SK-N-SH (cell line): ENCODE measurements at regions not wholly inside any gene's neighbourhood (a gene's known extent, or its start where the extent isn't known, plus 50 kb on each side); places are given as distances from the start of the nearest gene placed in this dataset.

Experiments used
- CTCF ChIA-PET: fragments of 300-600, 350-600 bp; formaldehyde crosslinking; extraction: SDS; loops from one replicate; lab custom pipeline; 2021; lab: Yijun Ruan, JAX
- POLR2A ChIA-PET: fragments of 350-600 bp; sonication (Branson Sonifier 250); formaldehyde crosslinking; extraction: SDS; loops from one replicate; lab custom pipeline; 2020; ENCODE audit warnings: antibody characterized with exemption, inconsistent platforms; lab: Yijun Ruan, JAX
- DNase-seq: peaks from one replicate; pipeline ENCODE4 v3.0.0; 2012
- H2AFZ ChIP-seq: fragments of 200-600 bp; sonication (generic); 2 replicates; pipeline ENCODE4 v1.8.1; 2016; ENCODE audit warnings: antibody characterized with exemption, mild to moderate bottlenecking, low read depth
- H3F3A ChIP-seq: fragments of 200-600 bp; sonication (generic); replicated peaks from 2 replicates; pipeline ENCODE3; 2016; ENCODE audit warnings: antibody characterized with exemption, mild to moderate bottlenecking; ENCODE audit not compliant: insufficient read depth
- H3K27ac ChIP-seq, 2 experiments: fragments of 200-500 bp in 1 of 2; fragments of 200-600 bp in 1 of 2; sonication (Bioruptor generic) in 1 of 2; sonication (generic), shearing (Covaris generic) in 1 of 2; 2 replicates each; pipeline versions ENCODE4 v1.5.1 to v1.6.1; 2014 to 2016; ENCODE audit warnings: low read depth in 2 of 2, inconsistent platforms in 1 of 2, low read length in 1 of 2, mild to moderate bottlenecking in 1 of 2, mixed read lengths in 1 of 2
- H3K27me3 ChIP-seq: fragments of 200-600 bp; sonication (generic), shearing (Covaris generic); 2 replicates; pipeline ENCODE4 v1.6.1; 2016; ENCODE audit warnings: mixed run types; ENCODE audit not compliant: insufficient read depth
- H3K36me3 ChIP-seq, 2 experiments: fragments of 200-500 bp in 1 of 2; fragments of 200-600 bp in 1 of 2; sonication (Bioruptor generic) in 1 of 2; sonication (generic) in 1 of 2; replicated peaks in 1 of 2; 2 replicates each; pipeline versions ENCODE3 to v1.5.1; 2014 to 2016; ENCODE audit warnings: low read length in 1 of 2, mild to moderate bottlenecking in 1 of 2; ENCODE audit not compliant: insufficient read depth in 2 of 2, control insufficient read depth in 1 of 2
- H3K4me1 ChIP-seq, 2 experiments: fragments of 200-500 bp in 1 of 2; fragments of 200-600 bp in 1 of 2; sonication (Bioruptor generic) in 1 of 2; sonication (generic), shearing (Covaris generic) in 1 of 2; 2 replicates each; pipeline versions ENCODE4 v1.5.1 to v1.6.1; 2014 to 2016; ENCODE audit warnings: low read depth in 1 of 2, low read length in 1 of 2, mixed run types in 1 of 2; ENCODE audit not compliant: insufficient read depth in 2 of 2, control insufficient read depth in 1 of 2
- H3K4me2 ChIP-seq: fragments of 200-600 bp; sonication (generic), shearing (Covaris generic); 2 replicates; pipeline ENCODE4 v1.6.1; 2017; ENCODE audit warnings: mixed run types
- H3K4me3 ChIP-seq, 2 experiments: fragments of 200-500 bp in 1 of 2; fragments of 200-600 bp in 1 of 2; sonication (Bioruptor generic) in 1 of 2; sonication (generic), shearing (Covaris generic) in 1 of 2; 2 replicates each; pipeline versions ENCODE4 v1.5.1 to v1.8.1; 2014 to 2016; ENCODE audit warnings: low read depth in 2 of 2, inconsistent platforms in 1 of 2, low read length in 1 of 2, mild to moderate bottlenecking in 1 of 2, mixed read lengths in 1 of 2, moderate library complexity in 1 of 2
- H3K79me2 ChIP-seq: fragments of 200-600 bp; sonication (generic); 2 replicates; pipeline ENCODE4 v1.8.1; 2017; ENCODE audit warnings: mild to moderate bottlenecking; ENCODE audit not compliant: insufficient read depth
- H3K9ac ChIP-seq: fragments of 200-600 bp; sonication (generic); 2 replicates; pipeline ENCODE4 v1.6.1; 2017; ENCODE audit warnings: mixed run types
- H3K9me2 ChIP-seq: fragments of 200-600 bp; sonication (generic); 2 replicates; pipeline ENCODE4 v1.6.1; 2017; ENCODE audit warnings: mixed run types
- H3K9me3 ChIP-seq: fragments of 200-600 bp; sonication (generic); 2 replicates; pipeline ENCODE4 v1.6.1; 2017; ENCODE audit warnings: mixed run types, mild to moderate bottlenecking, moderate library complexity
- H4K20me1 ChIP-seq: fragments of 200-600 bp; sonication (generic); 2 replicates; pipeline ENCODE4 v1.6.1; 2017; ENCODE audit warnings: mild to moderate bottlenecking, mixed run types; ENCODE audit not compliant: insufficient read depth
- EP300 ChIP-seq, 2 experiments: IDR thresholded peaks; 2 replicates each; pipeline versions ENCODE4 v1.4.0 to v1.6.1; 2012; ENCODE audit warnings: borderline replicate concordance in 1 of 2, low read depth in 1 of 2, low read length in 1 of 2
- FOSL2 ChIP-seq: IDR thresholded peaks from 2 replicates; pipeline ENCODE4 v1.4.0; 2012; ENCODE audit warnings: low read depth, mild to moderate bottlenecking, moderate library complexity, borderline replicate concordance
- JUND ChIP-seq: IDR thresholded peaks from 2 replicates; pipeline ENCODE4 v1.4.0; 2012
- NRF1 ChIP-seq: IDR thresholded peaks from 2 replicates; pipeline ENCODE4 v1.6.1; 2012; ENCODE audit warnings: low read depth, mild to moderate bottlenecking, low read length
- POLR2AphosphoS5 ChIP-seq: IDR thresholded peaks from 2 replicates; pipeline ENCODE4 v1.6.1; 2012; ENCODE audit warnings: low read depth, low read length
- RFX5 ChIP-seq: IDR thresholded peaks from 2 replicates; pipeline ENCODE4 v1.6.1; 2012; ENCODE audit warnings: mild to moderate bottlenecking, improper control_type of control experiment, low read length
- SIN3A ChIP-seq: IDR thresholded peaks from 2 replicates; pipeline ENCODE4 v1.6.1; 2012; ENCODE audit warnings: low read depth, mild to moderate bottlenecking, low read length, moderate library complexity, borderline replicate concordance
- TAF1 ChIP-seq: IDR thresholded peaks from 2 replicates; pipeline ENCODE4 v1.6.1; 2012; ENCODE audit warnings: low read depth, mild to moderate bottlenecking, low read length, moderate library complexity, borderline replicate concordance
- WGBS: methylation state at CpG from one replicate; pipeline ENCODE4 v1.1.6; 2017; ENCODE audit warnings: low lambda C conversion rate; 5-methylcytosine and 5-hydroxymethylcytosine counted together
- TF ChIP-seq, protein P1 (sequence below): fragments of 150-350 bp; IDR thresholded peaks from 2 replicates; pipeline ENCODE4 v1.6.1; 2016; ENCODE audit warnings: mild to moderate bottlenecking, low read depth, low read length
- TF ChIP-seq, protein P2 (sequence below): IDR thresholded peaks from 2 replicates; pipeline ENCODE4 v1.6.1; 2012; ENCODE audit warnings: mild to moderate bottlenecking, low read depth, low read length, moderate library complexity

DNA sequence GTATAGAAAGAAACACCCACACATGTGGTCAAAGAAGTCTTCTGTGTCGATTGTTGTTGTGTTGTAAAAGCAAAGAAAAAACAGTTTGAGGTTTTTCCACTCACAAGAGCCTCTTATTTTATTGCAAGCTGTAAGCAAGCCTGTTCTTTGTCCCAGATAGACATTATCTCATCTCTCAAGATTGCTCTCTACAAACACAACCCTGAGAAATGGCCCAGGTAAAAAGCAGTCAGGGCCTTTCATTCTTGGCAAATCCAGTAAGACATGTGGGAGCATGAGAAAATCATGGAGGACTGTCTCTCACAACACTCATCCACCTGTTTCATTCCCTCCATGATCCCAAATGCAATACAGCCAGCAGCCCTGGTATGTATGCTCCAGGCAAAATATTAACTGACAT, 286.6 kb upstream of the POU5F2 start:
- Histone ChIP-seq H3K27ac (no peak overlapping the region), H3F3A (no peaks in the 10 kb centered on the region), H3K9me3 (no peaks in the 10 kb centered on the region), H3K27me3 (no peaks in the 10 kb centered on the region), H3K9me2 (no peaks in the 10 kb centered on the region), H3K4me1 (peaks cover 0 to 2% of the 10 kb centered on the region in 2 experiments; a peak in 1 of 4 replicates), H3K4me2 (no peak overlapping the region), H3K9ac (no peak overlapping the region), H4K20me1 (no peaks in the 10 kb centered on the region), H3K4me3 (no peak overlapping the region), H2AFZ (no peak overlapping the region), H3K36me3 (peaks cover 0 to 5% of the 10 kb centered on the region in 2 experiments), H3K79me2 (no peaks in the 10 kb centered on the region)
- ChIA-PET POLR2A (no interaction called here), CTCF (interaction anchor here (1.2 to 1.5 kb wide), 2 partner anchors 13 to 21 kb away, joined by 3 to 4 read pairs; no protein-coding TSS in a partner anchor)
- TF ChIP-seq FOSL2, result no peak
- TF ChIP-seq, protein P1, sequence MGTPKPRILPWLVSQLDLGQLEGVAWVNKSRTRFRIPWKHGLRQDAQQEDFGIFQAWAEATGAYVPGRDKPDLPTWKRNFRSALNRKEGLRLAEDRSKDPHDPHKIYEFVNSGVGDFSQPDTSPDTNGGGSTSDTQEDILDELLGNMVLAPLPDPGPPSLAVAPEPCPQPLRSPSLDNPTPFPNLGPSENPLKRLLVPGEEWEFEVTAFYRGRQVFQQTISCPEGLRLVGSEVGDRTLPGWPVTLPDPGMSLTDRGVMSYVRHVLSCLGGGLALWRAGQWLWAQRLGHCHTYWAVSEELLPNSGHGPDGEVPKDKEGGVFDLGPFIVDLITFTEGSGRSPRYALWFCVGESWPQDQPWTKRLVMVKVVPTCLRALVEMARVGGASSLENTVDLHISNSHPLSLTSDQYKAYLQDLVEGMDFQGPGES, result no peak
- TF ChIP-seq EP300 (IDR thresholded peaks at IDR 0.05; ENCODE audit: borderline replicate concordance in 1 of 2, low read depth in 1 of 2, low read length in 1 of 2), result no peak
- DNase-seq, result no peak
- 29% methylated on average over 1 of the region's 1 CpG for WGBS

DNA sequence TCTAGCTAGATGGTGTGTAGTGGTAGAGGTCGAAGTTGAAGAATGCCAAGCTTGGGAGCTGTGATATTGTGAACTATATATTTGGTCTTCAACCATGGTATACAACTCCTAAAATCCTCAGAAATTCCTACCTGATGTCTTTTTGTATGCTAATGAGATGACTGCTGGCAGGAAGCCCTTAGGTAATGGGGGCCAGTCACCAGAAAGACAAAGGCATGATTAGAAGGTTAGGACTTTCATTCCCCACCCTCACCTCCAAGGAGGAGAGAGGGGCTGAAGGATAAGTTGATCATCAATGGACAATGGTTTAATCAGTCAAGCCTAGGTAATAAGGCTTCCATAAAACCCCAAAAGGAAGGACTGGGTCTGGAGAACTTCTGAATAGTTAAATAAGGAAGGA, 285.7 kb upstream of the POU5F2 start:
- Histone ChIP-seq H3K36me3 (peaks cover 0 to 5% of the 10 kb centered on the region in 2 experiments), H3K27ac (no peak overlapping the region), H3K27me3 (no peaks in the 10 kb centered on the region), H3K9me2 (no peaks in the 10 kb centered on the region), H3F3A (no peaks in the 10 kb centered on the region), H3K9ac (no peak overlapping the region), H3K4me3 (no peak overlapping the region), H3K4me1 (peaks cover 0 to 2% of the 10 kb centered on the region in 2 experiments; a peak in 1 of 4 replicates), H3K79me2 (no peaks in the 10 kb centered on the region), H3K4me2 (no peak overlapping the region), H3K9me3 (no peaks in the 10 kb centered on the region), H4K20me1 (no peaks in the 10 kb centered on the region), H2AFZ (no peak overlapping the region)
- ChIA-PET POLR2A (no interaction called here), CTCF (interaction anchor here (1.0 to 1.5 kb wide), 3 partner anchors 12 to 420 kb away, joined by 3 to 4 read pairs (median 3); no protein-coding TSS in a partner anchor)
- WGBS, result 93% methylated on average over 1 of the region's 1 CpG
- DNase-seq, result no peak
- TF ChIP-seq, protein P2, sequence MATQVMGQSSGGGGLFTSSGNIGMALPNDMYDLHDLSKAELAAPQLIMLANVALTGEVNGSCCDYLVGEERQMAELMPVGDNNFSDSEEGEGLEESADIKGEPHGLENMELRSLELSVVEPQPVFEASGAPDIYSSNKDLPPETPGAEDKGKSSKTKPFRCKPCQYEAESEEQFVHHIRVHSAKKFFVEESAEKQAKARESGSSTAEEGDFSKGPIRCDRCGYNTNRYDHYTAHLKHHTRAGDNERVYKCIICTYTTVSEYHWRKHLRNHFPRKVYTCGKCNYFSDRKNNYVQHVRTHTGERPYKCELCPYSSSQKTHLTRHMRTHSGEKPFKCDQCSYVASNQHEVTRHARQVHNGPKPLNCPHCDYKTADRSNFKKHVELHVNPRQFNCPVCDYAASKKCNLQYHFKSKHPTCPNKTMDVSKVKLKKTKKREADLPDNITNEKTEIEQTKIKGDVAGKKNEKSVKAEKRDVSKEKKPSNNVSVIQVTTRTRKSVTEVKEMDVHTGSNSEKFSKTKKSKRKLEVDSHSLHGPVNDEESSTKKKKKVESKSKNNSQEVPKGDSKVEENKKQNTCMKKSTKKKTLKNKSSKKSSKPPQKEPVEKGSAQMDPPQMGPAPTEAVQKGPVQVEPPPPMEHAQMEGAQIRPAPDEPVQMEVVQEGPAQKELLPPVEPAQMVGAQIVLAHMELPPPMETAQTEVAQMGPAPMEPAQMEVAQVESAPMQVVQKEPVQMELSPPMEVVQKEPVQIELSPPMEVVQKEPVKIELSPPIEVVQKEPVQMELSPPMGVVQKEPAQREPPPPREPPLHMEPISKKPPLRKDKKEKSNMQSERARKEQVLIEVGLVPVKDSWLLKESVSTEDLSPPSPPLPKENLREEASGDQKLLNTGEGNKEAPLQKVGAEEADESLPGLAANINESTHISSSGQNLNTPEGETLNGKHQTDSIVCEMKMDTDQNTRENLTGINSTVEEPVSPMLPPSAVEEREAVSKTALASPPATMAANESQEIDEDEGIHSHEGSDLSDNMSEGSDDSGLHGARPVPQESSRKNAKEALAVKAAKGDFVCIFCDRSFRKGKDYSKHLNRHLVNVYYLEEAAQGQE, result no peak
- TF ChIP-seq NRF1 (no peak), RFX5 (no peak), POLR2AphosphoS5 (no peak), TAF1 (no peak), SIN3A (no peak), JUND (no peak)
- TF ChIP-seq, protein P1, result no peak
